Kidney capillary endothelial cell (primary cell): ENCODE measurements at regions not wholly inside any gene's neighbourhood (a gene's known extent, or its start where the extent isn't known, plus 50 kb on each side); places are given as distances from the start of the nearest gene placed in this dataset.
"Not testable (repeated sequence)": the region's sequence is repeated elsewhere in the genome, so short reads cannot be mapped to it uniquely, and the experiment has no call there.

ENCODE experiments used
- DNase-seq: peaks from one replicate; pipeline ENCODE4 v3.0.0-alpha.2; 2018; ENCODE audit warnings: low spot score

- DNase-seq = no peak
Measured at GRCh38 chr1:70490153-70490552, 79.1 kb downstream of the CTH start.

GRCh38 chr1:70495370-70495769, 84.3 kb downstream of the CTH start:
- DNase-seq = no peak

- no peak for DNase-seq
Measured at GRCh38 chr1:70496181-70496580, 85.1 kb downstream of the CTH start.

GRCh38 chr1:70497152-70497551, 86.1 kb downstream of the CTH start:
- no peak for DNase-seq

GRCh38 chr1:70498666-70499065, 87.6 kb downstream of the CTH start:
- DNase-seq = no peak

- no peak for DNase-seq
Measured at GRCh38 chr1:70499695-70500094, 88.6 kb downstream of the CTH start.

GRCh38 chr1:70503358-70503757, 92.3 kb downstream of the CTH start:
- DNase-seq = no peak

- no peak for DNase-seq
Measured at GRCh38 chr1:70504176-70504820, 93.2 kb downstream of the CTH start.

- no peak for DNase-seq
Measured at GRCh38 chr1:70504821-70505193, 93.7 kb downstream of the CTH start.

- DNase-seq = not testable (repeated sequence)
Measured at GRCh38 chr1:70507991-70508390, 96.9 kb downstream of the CTH start.

- DNase-seq = peak; percentile 84
Measured at GRCh38 chr1:70509996-70510876, 99.2 kb downstream of the CTH start.

GRCh38 chr1:70517444-70517843, 106.4 kb downstream of the CTH start:
- DNase-seq = no peak

- DNase-seq = no peak
Measured at GRCh38 chr1:70518106-70518505, 107.0 kb downstream of the CTH start.

GRCh38 chr1:70528590-70529333, 117.7 kb downstream of the CTH start:
- DNase-seq = peak; percentile 25

- DNase-seq = no peak
Measured at GRCh38 chr1:70536708-70537366, 125.8 kb downstream of the CTH start.

- no peak for DNase-seq
Measured at GRCh38 chr1:70537788-70538187, 126.7 kb downstream of the CTH start.

GRCh38 chr1:70542030-70542429, 131.0 kb downstream of the CTH start:
- DNase-seq = no peak

- DNase-seq = no peak
Measured at GRCh38 chr1:70542856-70543255, 131.8 kb downstream of the CTH start.

- DNase-seq = no peak
Measured at GRCh38 chr1:70546726-70547125, 135.7 kb downstream of the CTH start.

GRCh38 chr1:70552662-70553566, 141.8 kb downstream of the CTH start:
- DNase-seq = no peak

GRCh38 chr1:70553567-70553956, 142.5 kb downstream of the CTH start:
- no peak for DNase-seq
